AG04450 (cell line): ENCODE measurements at regions not wholly inside any gene's neighbourhood (a gene's known extent, or its start where the extent isn't known, plus 50 kb on each side); places are given as distances from the start of the nearest gene placed in this dataset.

Source experiments
- CTCF ChIA-PET: fragments of 300-600, 350-600 bp; formaldehyde crosslinking; extraction: SDS; loops from one replicate; lab custom pipeline; 2022; ENCODE audit warnings: antibody characterized with exemption, inconsistent platforms; lab: Charles Lee
- POLR2A ChIA-PET: fragments of 350-600 bp; formaldehyde crosslinking; extraction: SDS; loops from one replicate; lab custom pipeline; 2021; ENCODE audit warnings: antibody characterized with exemption, inconsistent platforms; lab: Yijun Ruan, JAX
- DNase-seq: peaks from one replicate; pipeline ENCODE4 v3.0.0-alpha.2; 2011; ENCODE audit warnings: low read depth, low spot score
- H3K27ac ChIP-seq: one replicate; pipeline ENCODE4 v1.5.1; 2012; ENCODE audit warnings: low read depth, low read length, control low read depth
- H3K27me3 ChIP-seq: one replicate; pipeline ENCODE4 v1.6.0; 2012; ENCODE audit warnings: low read length; ENCODE audit not compliant: control insufficient read depth, insufficient read depth
- H3K4me3 ChIP-seq: 2 replicates; pipeline ENCODE4 v1.5.1; 2011; ENCODE audit warnings: mild to moderate bottlenecking, low read depth, low read length, control low read depth
- H3K9me3 ChIP-seq: 2 replicates; pipeline ENCODE4 v1.5.1; 2012; ENCODE audit warnings: low read length; ENCODE audit not compliant: control insufficient read depth, insufficient read depth
- CTCF ChIP-seq: IDR thresholded peaks from 2 replicates; pipeline ENCODE4 v1.5.1; 2011; ENCODE audit warnings: low read depth, low read length, control low read depth, inconsistent platforms

- no peak for DNase-seq
- ChIA-PET POLR2A (no interaction called here), CTCF (no interaction called here)
- H3K27me3 ChIP-seq = no peaks in the 10 kb centered on the region
- peaks cover 5% of the 10 kb centered on the region for H3K9me3 ChIP-seq
- H3K4me3 ChIP-seq = no peak overlapping the region
- no peak overlapping the region for H3K27ac ChIP-seq
- TF ChIP-seq CTCF = no peak
These were observed 273.3 kb upstream of the SEMA6A start for GRCh38 chr5:116847960-116848359.

- Histone ChIP-seq H3K4me3 (no peak overlapping the region), H3K27ac (no peak overlapping the region), H3K9me3 (peaks cover 12% of the 10 kb centered on the region), H3K27me3 (no peaks in the 10 kb centered on the region)
- POLR2A ChIA-PET = no interaction called here
- DNase-seq = no peak
- TF ChIP-seq CTCF = no peak
- CTCF ChIA-PET = no interaction called here
These were observed 269.4 kb upstream of the SEMA6A start for GRCh38 chr5:116844015-116844414.

- ChIA-PET POLR2A (no interaction called here), CTCF (no interaction called here)
- DNase-seq = no peak
- peaks cover 12% of the 10 kb centered on the region for H3K9me3 ChIP-seq
- H3K27me3 ChIP-seq = no peaks in the 10 kb centered on the region
- no peak for TF ChIP-seq CTCF
- no peak overlapping the region for H3K4me3 ChIP-seq
- H3K27ac ChIP-seq = no peak overlapping the region
These were observed 267.9 kb upstream of the SEMA6A start for GRCh38 chr5:116842514-116842961.

- no peak for DNase-seq
These were observed 267.1 kb upstream of the SEMA6A start for GRCh38 chr5:116841734-116842133.

GRCh38 chr5:116838011-116838536 is 263.5 kb upstream of the SEMA6A start:
- DNase-seq = no peak
- Histone ChIP-seq H3K27ac (no peak overlapping the region), H3K4me3 (no peak overlapping the region), H3K9me3 (peaks cover 10% of the 10 kb centered on the region; the same call in 1 of the 2 replicates), H3K27me3 (no peaks in the 10 kb centered on the region)
- ChIA-PET CTCF (no interaction called here), POLR2A (no interaction called here)
- no peak for TF ChIP-seq CTCF

More at GRCh38 chr5:116841734-116842133, 267.1 kb upstream of the SEMA6A start:
- Histone ChIP-seq H3K27ac (no peak overlapping the region), H3K4me3 (no peak overlapping the region), H3K9me3 (peaks cover 12% of the 10 kb centered on the region), H3K27me3 (no peaks in the 10 kb centered on the region)
- TF ChIP-seq CTCF = no peak
- CTCF ChIA-PET = no interaction called here
- POLR2A ChIA-PET = no interaction called here
